ENCODE measurements at regions not wholly inside any gene's neighbourhood (a gene's known extent, or its start where the extent isn't known, plus 50 kb on each side); places are given as distances from the start of the nearest gene placed in this dataset.

DNA sequence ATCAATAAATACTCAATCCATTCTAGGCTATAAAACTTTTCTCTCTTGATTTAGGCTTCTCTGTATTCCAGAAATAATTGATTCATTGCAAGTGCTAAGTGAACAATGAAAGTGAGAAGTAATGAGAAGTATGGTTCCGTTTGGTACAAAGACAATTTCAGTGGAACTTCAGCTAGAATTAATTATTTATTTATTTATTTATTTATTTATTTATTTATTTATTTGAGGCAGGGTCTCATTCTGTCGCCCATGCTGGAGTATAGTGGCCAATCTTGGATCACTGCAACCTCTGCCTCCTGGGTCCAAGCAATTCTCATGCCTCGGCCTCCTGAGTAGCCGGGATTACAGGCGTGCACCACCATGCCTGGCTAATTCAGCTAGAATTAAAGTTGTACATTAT lies 262.1 kb downstream of the B3GLCT start:
- Mint-ChIP-seq H3K36me3 (ENCODE audit: low read depth) (no peaks in the 10 kb centered on the region), H3K4me3 (no peak overlapping the region), H3K9me3 (no peaks in the 10 kb centered on the region), H3K27ac (no peak overlapping the region), H3K4me1 (ENCODE audit: low read depth) (no peaks in the 10 kb centered on the region), H3K27me3 (no peaks in the 10 kb centered on the region)
- intact Hi-C loops (cut with micrococcal nuclease), result no loop called here

DNA sequence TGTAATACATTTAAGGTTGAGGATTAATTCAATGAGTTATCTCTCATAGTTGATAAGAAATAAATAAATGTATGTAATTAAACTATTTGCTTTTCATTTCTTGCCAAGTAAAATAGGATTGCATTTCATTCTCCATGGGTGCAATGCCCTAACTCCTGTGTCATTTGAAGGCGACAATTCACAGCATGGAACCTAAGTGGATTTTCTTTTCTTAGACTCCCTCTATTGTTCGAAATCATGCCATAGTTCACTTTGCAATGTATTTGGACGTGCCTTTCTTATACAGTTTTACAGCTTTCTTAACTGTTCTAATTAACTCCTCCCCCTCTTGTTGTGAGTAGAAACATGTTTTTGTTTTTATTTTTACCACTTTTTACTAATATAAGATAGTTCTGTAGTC lies 263.0 kb downstream of the B3GLCT start:
- no peaks in the 10 kb centered on the region for H3K9me3 Mint-ChIP-seq
- no peak overlapping the region for H3K4me3 Mint-ChIP-seq
- H3K4me1 Mint-ChIP-seq (ENCODE audit: low read depth), result no peaks in the 10 kb centered on the region
- H3K27me3 Mint-ChIP-seq, result no peaks in the 10 kb centered on the region
- H3K36me3 Mint-ChIP-seq (ENCODE audit: low read depth), result no peaks in the 10 kb centered on the region
- intact Hi-C loops (cut with micrococcal nuclease), result no loop called here
- H3K27ac Mint-ChIP-seq, result no peak overlapping the region

DNA sequence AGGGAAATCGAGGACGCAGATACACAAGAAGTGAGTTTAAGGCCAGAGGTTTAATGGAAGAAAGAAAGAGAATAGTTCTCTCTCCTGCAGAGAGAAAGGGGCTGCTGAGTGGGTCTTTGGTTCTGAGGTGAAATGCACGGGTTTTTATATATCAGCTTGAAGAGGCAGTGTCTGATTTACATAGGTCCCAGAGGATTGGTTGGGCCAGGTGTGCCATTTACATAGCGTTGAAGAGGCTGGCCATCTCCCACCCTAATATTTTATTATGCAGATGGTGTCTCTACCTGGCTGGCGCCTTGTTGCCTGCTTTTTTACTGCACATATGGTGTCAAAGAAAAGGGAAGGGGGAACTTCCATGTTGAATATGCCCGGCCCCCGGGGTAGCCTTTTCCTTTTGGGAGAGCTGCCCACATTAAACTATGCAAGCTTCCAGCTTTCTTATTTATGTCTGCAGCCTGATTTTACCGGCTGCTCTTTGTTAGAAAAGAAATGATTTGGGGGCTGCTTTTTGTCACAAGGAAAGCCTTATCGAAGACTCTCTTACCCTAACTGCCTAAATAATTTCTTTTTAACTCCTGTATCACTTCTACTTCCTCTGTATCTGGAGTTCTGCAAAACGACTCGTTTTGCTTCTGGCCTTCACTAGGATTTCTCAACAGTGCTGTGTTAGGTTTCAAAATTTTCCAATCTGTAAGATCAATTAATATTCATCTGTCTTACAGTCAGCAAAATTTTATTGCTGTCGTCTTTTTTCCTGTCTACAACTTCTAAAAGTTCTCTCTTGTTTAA lies 268.5 kb downstream of the B3GLCT start:
- no peaks in the 10 kb centered on the region for H3K27me3 Mint-ChIP-seq
- H3K4me3 Mint-ChIP-seq, result no peak overlapping the region
- H3K36me3 Mint-ChIP-seq (ENCODE audit: low read depth), result no peaks in the 10 kb centered on the region
- intact Hi-C loops (cut with micrococcal nuclease), result no loop called here
- no peaks in the 10 kb centered on the region for H3K4me1 Mint-ChIP-seq (ENCODE audit: low read depth)
- no peaks in the 10 kb centered on the region for H3K9me3 Mint-ChIP-seq
- no peak overlapping the region for H3K27ac Mint-ChIP-seq

DNA sequence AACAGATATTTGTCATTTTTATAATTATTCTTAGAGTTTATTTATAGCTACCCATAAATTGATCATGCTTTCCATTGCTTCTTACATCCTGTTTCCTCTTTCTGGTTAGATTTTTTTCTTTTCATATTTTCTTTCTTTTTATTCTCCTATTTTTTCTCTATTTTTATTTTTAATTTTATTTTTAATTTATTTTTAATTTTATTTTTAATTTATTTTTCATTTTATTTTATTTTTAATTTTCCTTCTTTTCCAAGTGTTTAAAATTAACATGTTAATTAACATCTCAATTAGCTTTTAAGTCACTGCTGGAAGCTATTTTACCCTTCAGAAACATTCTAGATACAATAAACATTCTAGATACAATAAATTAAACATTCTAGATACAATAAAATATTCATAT lies 269.6 kb downstream of the B3GLCT start:
- Mint-ChIP-seq H3K27me3 (no peaks in the 10 kb centered on the region), H3K9me3 (no peaks in the 10 kb centered on the region), H3K4me1 (ENCODE audit: low read depth) (no peaks in the 10 kb centered on the region), H3K36me3 (ENCODE audit: low read depth) (no peaks in the 10 kb centered on the region), H3K27ac (no peak overlapping the region), H3K4me3 (no peak overlapping the region)
- intact Hi-C loops (cut with micrococcal nuclease), result no loop called here

DNA sequence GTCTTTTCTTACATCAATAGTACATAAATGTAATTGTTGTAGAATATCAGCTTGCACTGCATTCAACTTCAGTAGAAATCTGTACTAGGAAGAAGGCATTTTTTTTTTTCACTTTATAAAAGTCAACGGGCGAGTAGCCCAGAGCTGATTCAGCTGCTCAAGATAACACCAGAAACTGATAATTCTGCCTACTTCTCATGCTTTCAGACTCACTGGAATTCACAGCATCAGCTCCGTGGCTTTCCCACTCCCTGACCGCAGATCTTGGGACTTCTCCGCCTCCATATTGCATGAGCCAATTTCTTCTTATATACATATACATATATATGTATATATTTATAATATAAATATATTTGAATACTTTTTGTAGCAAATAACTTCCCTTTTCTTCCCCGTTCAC lies 263.1 kb upstream of the RXFP2 start:
- Mint-ChIP-seq H3K9me3 (no peaks in the 10 kb centered on the region), H3K27me3 (no peaks in the 10 kb centered on the region), H3K4me1 (ENCODE audit: low read depth) (no peaks in the 10 kb centered on the region), H3K27ac (no peak overlapping the region), H3K4me3 (no peak overlapping the region), H3K36me3 (ENCODE audit: low read depth) (no peaks in the 10 kb centered on the region)
- intact Hi-C loops (cut with micrococcal nuclease), result no loop called here

DNA sequence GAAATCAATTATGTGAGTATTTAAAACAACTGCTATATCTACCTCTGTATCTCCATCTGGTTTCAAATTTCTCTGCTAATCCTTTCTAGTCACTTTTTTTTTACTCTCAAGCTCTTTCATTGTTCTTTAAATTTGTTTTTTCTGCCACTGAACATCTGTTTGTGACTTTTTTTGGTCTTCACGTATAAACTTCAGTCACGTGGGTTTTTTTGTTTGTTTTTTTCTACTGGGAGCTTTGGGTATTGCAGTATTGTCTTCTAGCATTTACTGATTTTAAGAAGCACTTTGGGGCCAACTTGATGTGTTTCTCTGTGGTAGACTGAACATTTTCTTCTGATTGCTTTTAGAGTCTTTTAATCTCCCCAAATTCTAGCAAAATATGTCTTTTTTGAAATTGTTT lies 262.6 kb upstream of the RXFP2 start:
- H3K4me1 Mint-ChIP-seq (ENCODE audit: low read depth), result no peaks in the 10 kb centered on the region
- H3K36me3 Mint-ChIP-seq (ENCODE audit: low read depth), result no peaks in the 10 kb centered on the region

DNA sequence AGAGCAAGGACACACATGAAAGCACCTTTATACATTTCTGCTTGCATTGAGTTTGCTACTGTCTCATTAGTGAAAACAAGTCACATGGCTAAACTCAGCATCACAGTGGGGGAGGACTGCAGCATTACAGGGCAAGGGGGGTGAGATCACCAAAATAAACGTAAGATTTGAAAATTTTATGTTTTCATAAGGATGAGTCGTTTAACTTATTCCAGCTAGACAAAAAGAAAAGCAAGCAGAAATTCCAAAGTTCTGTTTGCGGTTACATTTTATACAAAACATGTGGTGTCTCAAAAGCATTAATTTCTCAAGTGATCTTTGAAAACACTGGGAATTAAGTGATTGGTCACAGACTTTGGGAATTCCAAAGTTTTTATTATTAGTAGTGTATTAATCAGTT lies 261.4 kb upstream of the RXFP2 start:
- intact Hi-C loops (cut with micrococcal nuclease), result no loop called here

More for the DNA sequence above, 262.6 kb upstream of the RXFP2 start:
- intact Hi-C loops (cut with micrococcal nuclease), result no loop called here
- no peak overlapping the region for H3K27ac Mint-ChIP-seq
- no peaks in the 10 kb centered on the region for H3K27me3 Mint-ChIP-seq
- no peaks in the 10 kb centered on the region for H3K9me3 Mint-ChIP-seq
- no peak overlapping the region for H3K4me3 Mint-ChIP-seq

DNA sequence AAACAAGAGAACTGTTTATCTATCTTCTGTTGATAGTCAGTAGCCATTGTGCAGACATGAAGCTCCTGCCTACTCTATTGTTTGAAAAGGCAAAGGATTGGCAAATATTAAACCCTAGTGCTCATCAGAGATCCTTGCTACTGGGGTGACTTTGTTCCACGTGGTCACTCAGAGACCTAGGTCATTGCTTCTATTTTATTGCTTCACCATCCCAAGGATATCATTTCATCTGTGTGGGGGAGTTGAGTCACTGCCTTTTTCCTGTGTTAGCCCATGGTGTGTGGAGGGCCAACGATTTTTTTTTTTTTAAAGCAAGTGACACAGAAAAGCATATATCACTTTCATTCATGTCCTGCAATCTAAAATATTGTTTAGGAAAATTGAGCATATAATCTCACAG lies 254.1 kb upstream of the RXFP2 start:
- Mint-ChIP-seq H3K9me3 (no peaks in the 10 kb centered on the region), H3K27ac (no peak overlapping the region), H3K4me3 (no peak overlapping the region), H3K36me3 (ENCODE audit: low read depth) (no peaks in the 10 kb centered on the region), H3K27me3 (no peaks in the 10 kb centered on the region), H3K4me1 (ENCODE audit: low read depth) (no peaks in the 10 kb centered on the region)
- intact Hi-C loops (cut with micrococcal nuclease), result no loop called here

More for the DNA sequence above, 261.4 kb upstream of the RXFP2 start:
- H3K4me3 Mint-ChIP-seq, result no peak overlapping the region
- no peaks in the 10 kb centered on the region for H3K9me3 Mint-ChIP-seq
- H3K36me3 Mint-ChIP-seq (ENCODE audit: low read depth), result no peaks in the 10 kb centered on the region
- H3K27ac Mint-ChIP-seq, result no peak overlapping the region
- no peaks in the 10 kb centered on the region for H3K4me1 Mint-ChIP-seq (ENCODE audit: low read depth)
- no peaks in the 10 kb centered on the region for H3K27me3 Mint-ChIP-seq

DNA sequence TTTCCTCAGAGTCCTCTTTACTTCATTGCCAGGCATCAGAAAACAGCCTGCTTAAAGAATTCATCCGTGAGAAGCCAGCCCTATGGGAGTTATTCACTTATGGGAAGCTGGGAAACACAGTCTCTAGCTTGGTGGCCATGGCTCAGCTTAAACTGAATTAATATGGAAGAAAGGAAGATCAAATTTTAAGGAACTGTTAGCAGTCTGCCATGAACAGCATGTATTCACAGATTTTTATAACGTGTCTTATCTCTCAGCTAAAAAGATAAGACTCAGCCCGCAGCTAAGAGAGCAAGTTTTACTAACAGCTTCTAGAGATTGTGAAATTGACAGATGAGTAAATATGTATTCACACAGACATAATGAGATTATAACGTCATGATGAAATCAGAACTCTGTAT lies 253.7 kb upstream of the RXFP2 start:
- Mint-ChIP-seq H3K27me3 (no peaks in the 10 kb centered on the region), H3K27ac (no peak overlapping the region), H3K4me3 (no peak overlapping the region), H3K4me1 (ENCODE audit: low read depth) (no peaks in the 10 kb centered on the region), H3K36me3 (ENCODE audit: low read depth) (no peaks in the 10 kb centered on the region), H3K9me3 (no peaks in the 10 kb centered on the region)
- intact Hi-C loops (cut with micrococcal nuclease), result no loop called here

DNA sequence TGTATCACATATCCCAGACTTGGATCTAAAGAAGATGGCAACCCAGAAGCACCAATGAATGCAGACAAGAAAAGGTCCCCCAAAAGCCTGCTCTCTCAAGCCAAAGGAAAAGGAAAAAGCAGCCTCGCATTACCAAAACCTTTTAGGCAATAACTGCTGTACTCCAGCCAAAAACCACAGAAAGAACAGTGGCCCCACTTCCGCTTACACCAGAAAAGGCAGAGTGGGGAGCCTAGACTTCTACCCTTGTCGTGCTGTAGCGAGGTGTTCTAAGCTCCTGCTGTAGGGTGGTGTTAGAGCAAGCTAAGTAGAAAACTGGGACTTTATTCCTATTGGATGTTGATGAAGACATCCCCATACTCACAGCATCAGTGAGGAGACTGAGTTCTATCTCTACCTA lies 244.0 kb upstream of the RXFP2 start:
- Mint-ChIP-seq H3K27ac (no peak overlapping the region), H3K4me3 (no peak overlapping the region), H3K4me1 (ENCODE audit: low read depth) (no peaks in the 10 kb centered on the region), H3K27me3 (no peaks in the 10 kb centered on the region), H3K36me3 (ENCODE audit: low read depth) (no peaks in the 10 kb centered on the region), H3K9me3 (peaks cover 35% of the 10 kb centered on the region)
- intact Hi-C loops (cut with micrococcal nuclease), result no loop called here

DNA sequence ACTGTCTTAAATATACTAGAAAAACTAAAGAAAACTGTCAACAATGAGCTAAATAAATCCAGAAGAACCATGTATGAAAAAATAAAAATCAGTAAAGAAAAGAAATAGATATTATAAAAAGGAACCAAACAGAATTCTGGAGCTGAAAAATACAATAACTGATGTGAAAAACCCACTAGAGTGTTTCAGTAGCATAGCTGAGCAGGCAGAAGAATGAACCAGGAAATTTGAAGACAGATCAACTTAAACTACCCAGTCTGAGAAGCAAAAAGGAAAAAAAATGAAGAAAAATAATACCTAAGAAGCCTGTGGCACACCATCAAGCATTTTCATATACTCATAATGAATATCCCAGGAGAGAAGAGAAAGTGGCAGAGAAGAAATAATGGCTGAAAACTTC lies 240.1 kb upstream of the RXFP2 start:
- H3K27me3 Mint-ChIP-seq, result no peaks in the 10 kb centered on the region
- peaks cover 43% of the 10 kb centered on the region for H3K9me3 Mint-ChIP-seq
- no peaks in the 10 kb centered on the region for H3K36me3 Mint-ChIP-seq (ENCODE audit: low read depth)
- intact Hi-C loops (cut with micrococcal nuclease), result no loop called here
- no peaks in the 10 kb centered on the region for H3K4me1 Mint-ChIP-seq (ENCODE audit: low read depth)
- no peak overlapping the region for H3K27ac Mint-ChIP-seq
- no peak overlapping the region for H3K4me3 Mint-ChIP-seq

DNA sequence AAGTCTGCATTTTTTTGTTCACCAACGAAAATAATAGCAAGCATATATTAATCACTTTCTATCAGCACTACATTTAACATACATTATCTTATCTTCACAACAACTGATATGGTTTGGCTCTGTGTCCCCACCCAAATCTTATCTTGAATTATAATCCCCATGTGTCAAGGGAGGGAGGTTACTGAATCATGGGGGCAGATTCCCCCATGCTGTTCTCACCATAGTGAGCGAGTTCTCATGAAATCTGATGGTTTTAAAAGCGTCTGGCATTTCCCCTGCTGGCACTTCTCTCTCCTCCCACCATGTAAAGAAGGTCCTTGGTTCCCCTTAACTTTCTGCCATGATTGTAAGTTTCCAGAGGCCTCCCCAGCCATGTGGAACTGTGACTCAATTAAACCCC lies 235.7 kb upstream of the RXFP2 start:
- H3K4me1 Mint-ChIP-seq (ENCODE audit: low read depth), result no peaks in the 10 kb centered on the region
- no peaks in the 10 kb centered on the region for H3K36me3 Mint-ChIP-seq (ENCODE audit: low read depth)
- intact Hi-C loops (cut with micrococcal nuclease), result no loop called here
- H3K27me3 Mint-ChIP-seq, result no peaks in the 10 kb centered on the region
- peaks cover 22% of the 10 kb centered on the region for H3K9me3 Mint-ChIP-seq
- no peak overlapping the region for H3K4me3 Mint-ChIP-seq
- H3K27ac Mint-ChIP-seq, result no peak overlapping the region

DNA sequence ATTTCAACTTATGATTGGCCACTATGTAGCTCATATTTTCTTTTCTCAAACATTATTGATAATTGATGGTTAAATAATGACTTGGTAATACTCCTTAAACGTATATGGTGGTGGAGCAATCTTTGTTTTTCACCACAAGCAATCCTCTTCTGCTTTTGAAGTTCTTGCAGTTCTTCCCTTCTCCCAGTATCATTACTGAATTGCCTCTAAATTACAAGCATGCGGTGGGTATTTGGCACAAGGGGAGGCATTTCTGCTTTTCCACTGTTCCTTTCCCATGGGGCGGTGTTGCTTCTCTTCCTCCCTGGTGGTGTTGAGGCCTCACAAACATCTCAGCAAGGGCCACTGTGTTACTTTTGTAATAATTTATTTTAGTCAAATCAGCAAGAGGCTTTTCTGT lies 234.4 kb upstream of the RXFP2 start:
- Mint-ChIP-seq H3K4me1 (ENCODE audit: low read depth) (no peaks in the 10 kb centered on the region), H3K27me3 (no peaks in the 10 kb centered on the region), H3K9me3 (peaks cover 9% of the 10 kb centered on the region), H3K4me3 (no peak overlapping the region), H3K36me3 (ENCODE audit: low read depth) (no peaks in the 10 kb centered on the region), H3K27ac (no peak overlapping the region)
- intact Hi-C loops (cut with micrococcal nuclease), result no loop called here

DNA sequence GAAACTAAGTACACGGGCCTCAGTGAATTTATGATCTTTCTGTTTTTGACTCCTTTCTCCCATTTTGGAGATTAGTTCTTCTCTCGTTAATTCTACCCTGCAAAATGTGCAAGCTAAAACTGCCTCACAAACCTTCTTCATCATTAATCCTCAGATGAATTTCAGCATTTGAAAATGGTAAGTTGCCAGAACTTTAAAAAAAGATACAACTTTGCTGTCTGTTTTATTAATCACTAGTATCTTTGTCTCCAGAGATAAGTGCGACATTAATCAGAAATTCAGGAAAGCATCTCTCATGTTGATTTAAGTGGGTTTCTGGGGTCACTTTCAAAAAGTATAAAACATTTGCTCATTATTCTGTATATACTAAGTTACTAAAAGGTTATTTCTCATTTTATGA lies 227.0 kb upstream of the RXFP2 start:
- intact Hi-C loops (cut with micrococcal nuclease), result no loop called here
- Mint-ChIP-seq H3K36me3 (ENCODE audit: low read depth) (no peaks in the 10 kb centered on the region), H3K4me3 (no peak overlapping the region), H3K27ac (no peak overlapping the region), H3K9me3 (no peaks in the 10 kb centered on the region), H3K4me1 (ENCODE audit: low read depth) (no peaks in the 10 kb centered on the region), H3K27me3 (peaks cover 3% of the 10 kb centered on the region)

DNA sequence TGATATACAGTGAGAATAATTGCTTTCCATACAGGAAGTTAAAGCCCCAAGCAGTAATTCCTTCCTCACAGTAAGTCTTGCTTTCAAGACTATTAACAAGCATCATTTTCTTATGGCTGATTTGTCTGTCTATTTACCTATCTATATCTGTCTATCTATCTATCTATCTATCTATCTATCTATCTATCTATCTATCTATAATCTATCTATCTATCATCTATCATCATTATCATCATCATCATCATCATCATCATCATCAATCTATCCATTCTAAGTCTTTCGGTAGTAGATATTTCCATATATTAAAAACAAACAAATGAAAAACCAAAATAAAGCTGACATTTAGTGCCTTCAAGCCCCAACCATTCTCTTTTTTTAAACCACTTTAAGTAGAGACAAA lies 224.4 kb upstream of the RXFP2 start:
- H3K9me3 Mint-ChIP-seq, result no peaks in the 10 kb centered on the region
- H3K4me3 Mint-ChIP-seq, result no peak overlapping the region
- intact Hi-C loops (cut with micrococcal nuclease), result no loop called here
- peaks cover 6% of the 10 kb centered on the region for H3K27me3 Mint-ChIP-seq
- no peak overlapping the region for H3K27ac Mint-ChIP-seq
- H3K36me3 Mint-ChIP-seq (ENCODE audit: low read depth), result no peaks in the 10 kb centered on the region
- no peaks in the 10 kb centered on the region for H3K4me1 Mint-ChIP-seq (ENCODE audit: low read depth)
